ENCODE measurements at regions not wholly inside any gene's neighbourhood (a gene's known extent, or its start where the extent isn't known, plus 50 kb on each side); places are given as distances from the start of the nearest gene placed in this dataset.

DNA sequence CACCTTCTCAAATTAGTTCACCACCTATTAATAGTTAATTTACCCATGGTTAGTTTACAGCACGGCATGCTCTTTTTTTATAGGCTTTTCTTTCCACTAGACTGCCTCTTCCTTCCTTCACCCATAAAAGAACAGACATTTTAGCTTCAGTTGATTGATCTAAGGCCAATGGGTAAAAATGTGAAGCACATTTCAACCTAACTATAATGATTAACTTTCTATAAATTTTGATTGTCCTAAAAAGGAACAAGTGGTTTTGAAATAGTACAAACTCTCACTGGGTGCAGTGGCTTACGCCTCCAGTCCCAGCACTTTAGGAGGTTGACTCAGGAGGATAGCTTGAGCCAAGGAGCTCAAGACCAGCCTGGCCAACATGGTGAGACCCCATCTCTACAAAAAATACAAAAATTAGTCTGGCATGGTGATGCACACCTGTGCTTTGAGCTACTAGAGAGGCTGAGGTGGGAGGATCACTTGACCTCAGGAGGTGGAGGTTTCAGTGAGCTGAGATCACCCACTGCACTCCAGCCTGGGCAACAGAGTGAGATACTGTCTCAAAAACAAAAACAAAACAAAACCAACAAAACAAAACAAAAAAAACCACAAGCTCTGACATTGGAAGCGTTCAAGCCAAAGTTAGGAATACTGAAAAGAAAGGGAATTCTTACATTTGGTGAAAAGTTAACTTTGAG is 89.9 kb upstream of the FAT1 start:
- H3K27me3 ChIP-seq (ENCODE audit: control insufficient read depth in 1 of 2, insufficient read depth in 2 of 2, low read length in 2 of 2) = no peaks in the 10 kb centered on the region
- H3K4me3 ChIP-seq (ENCODE audit: low read length) = no peak overlapping the region
- Mint-ChIP-seq H3K27ac (no peak overlapping the region), H3K4me1 (ENCODE audit: low read depth) (no peaks in the 10 kb centered on the region), H3K36me3 (ENCODE audit: low read depth) (no peaks in the 10 kb centered on the region), H3K27me3 (no peaks in the 10 kb centered on the region), H3K4me3 (no peak overlapping the region), H3K9me3 (no peaks in the 10 kb centered on the region)
- intact Hi-C loops (cut with DNase I, micrococcal nuclease) = no loop called here
- TF ChIP-seq, protein P1, sequence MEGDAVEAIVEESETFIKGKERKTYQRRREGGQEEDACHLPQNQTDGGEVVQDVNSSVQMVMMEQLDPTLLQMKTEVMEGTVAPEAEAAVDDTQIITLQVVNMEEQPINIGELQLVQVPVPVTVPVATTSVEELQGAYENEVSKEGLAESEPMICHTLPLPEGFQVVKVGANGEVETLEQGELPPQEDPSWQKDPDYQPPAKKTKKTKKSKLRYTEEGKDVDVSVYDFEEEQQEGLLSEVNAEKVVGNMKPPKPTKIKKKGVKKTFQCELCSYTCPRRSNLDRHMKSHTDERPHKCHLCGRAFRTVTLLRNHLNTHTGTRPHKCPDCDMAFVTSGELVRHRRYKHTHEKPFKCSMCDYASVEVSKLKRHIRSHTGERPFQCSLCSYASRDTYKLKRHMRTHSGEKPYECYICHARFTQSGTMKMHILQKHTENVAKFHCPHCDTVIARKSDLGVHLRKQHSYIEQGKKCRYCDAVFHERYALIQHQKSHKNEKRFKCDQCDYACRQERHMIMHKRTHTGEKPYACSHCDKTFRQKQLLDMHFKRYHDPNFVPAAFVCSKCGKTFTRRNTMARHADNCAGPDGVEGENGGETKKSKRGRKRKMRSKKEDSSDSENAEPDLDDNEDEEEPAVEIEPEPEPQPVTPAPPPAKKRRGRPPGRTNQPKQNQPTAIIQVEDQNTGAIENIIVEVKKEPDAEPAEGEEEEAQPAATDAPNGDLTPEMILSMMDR (IDR thresholded peaks at IDR 0.05) = no peak
- DNase-seq (no peak), ATAC-seq (ENCODE audit: poor library complexity) (no peak)
- CTCF ChIA-PET = no interaction called here
- no peak overlapping the region for H3K27ac ChIP-seq (ENCODE audit: low read depth in 1 of 2, low read length in 2 of 2)
- POLR2A ChIA-PET = no interaction called here
- no peaks in the 10 kb centered on the region for H3K36me3 ChIP-seq (ENCODE audit: insufficient read depth, low read length)
- peaks cover 0 to 4% of the 10 kb centered on the region in 2 experiments for H3K9me3 ChIP-seq (ENCODE audit: control insufficient read depth in 1 of 2, insufficient read depth in 1 of 2, low read length in 2 of 2)
- no peaks in the 10 kb centered on the region for H3K4me1 ChIP-seq (ENCODE audit: insufficient read depth, low read length)

DNA sequence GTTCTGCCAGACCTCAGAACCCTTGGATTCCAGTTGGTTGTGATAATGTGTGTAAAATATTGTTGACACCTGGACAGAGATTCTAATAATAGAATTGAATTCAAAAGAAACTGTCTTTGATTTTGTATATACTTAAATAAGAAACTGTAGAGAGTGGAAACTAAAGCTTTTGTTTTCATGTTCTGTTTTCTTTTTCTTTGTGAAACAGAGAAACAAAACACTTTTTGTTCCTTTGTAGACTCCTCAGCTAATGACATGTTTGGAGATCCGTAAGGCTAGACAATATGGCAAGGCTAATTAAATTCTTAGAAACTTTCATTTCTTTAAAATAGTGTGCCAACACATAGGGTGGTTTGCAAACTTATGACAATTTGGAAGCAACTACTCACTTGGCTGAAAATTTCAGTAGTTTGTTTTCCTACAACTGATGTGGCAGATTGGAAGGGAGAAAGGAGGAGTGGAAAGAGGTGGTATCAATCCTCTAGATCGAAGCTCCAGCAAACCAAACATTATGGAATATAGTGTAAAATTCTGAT is 90.9 kb upstream of the FAT1 start:
- intact Hi-C loops (cut with DNase I, micrococcal nuclease) = no loop called here
- H3K4me3 Mint-ChIP-seq = no peak overlapping the region
- no peak for DNase-seq
- TF ChIP-seq, protein P1 (IDR thresholded peaks at IDR 0.05) = no peak
- H3K27ac Mint-ChIP-seq = no peak overlapping the region
- no peak overlapping the region for H3K27ac ChIP-seq (ENCODE audit: low read depth in 1 of 2, low read length in 2 of 2)
- CTCF ChIA-PET = no interaction called here
- no peaks in the 10 kb centered on the region for H3K27me3 Mint-ChIP-seq
- no peak for ATAC-seq (ENCODE audit: poor library complexity)
- no peaks in the 10 kb centered on the region for H3K36me3 ChIP-seq (ENCODE audit: insufficient read depth, low read length)
- H3K27me3 ChIP-seq (ENCODE audit: control insufficient read depth in 1 of 2, insufficient read depth in 2 of 2, low read length in 2 of 2) = no peaks in the 10 kb centered on the region
- POLR2A ChIA-PET = no interaction called here
- H3K36me3 Mint-ChIP-seq (ENCODE audit: low read depth) = no peaks in the 10 kb centered on the region
- no peaks in the 10 kb centered on the region for H3K9me3 Mint-ChIP-seq
- H3K9me3 ChIP-seq (ENCODE audit: control insufficient read depth in 1 of 2, insufficient read depth in 1 of 2, low read length in 2 of 2) = peaks cover 0 to 4% of the 10 kb centered on the region in 2 experiments
- no peaks in the 10 kb centered on the region for H3K4me1 Mint-ChIP-seq (ENCODE audit: low read depth)
- H3K4me1 ChIP-seq (ENCODE audit: insufficient read depth, low read length) = no peaks in the 10 kb centered on the region
- H3K4me3 ChIP-seq (ENCODE audit: low read length) = no peak overlapping the region

DNA sequence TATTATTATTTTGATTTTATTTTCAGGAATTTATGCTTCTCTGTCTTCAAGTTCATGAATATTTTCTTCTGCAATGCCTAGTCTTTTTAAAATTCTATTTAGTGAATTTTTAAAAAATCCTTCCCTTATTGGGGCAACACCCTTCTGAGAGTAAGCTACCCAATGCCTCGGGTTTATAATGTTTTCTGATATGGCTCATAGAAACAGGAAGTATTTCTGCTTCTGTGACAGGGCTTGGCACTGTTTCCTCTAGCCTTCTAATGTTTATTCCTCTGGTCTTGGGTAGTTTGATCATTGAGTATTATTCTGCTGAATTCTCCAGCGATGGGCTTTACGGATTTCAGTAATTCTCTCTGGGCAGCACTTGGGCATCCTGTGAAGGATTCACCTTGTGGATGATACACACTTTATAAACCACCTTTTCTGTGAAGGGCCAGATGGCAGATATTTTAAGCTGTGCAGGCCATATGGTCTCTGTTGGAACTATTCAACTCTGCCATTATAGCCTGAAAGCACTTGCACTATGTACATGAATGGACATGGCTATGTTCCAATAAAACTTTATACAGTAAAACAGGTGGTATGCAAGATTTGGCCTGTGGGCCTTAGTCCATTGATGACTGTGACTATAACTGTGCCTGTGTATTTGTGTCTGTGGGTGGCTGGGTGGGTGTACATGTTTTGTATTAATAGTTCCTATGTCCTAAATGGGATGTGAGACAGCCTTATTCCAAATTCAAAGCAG is 95.9 kb upstream of the FAT1 start:
- no peak overlapping the region for H3K27ac Mint-ChIP-seq
- peaks cover 0 to 10% of the 10 kb centered on the region in 2 experiments for H3K9me3 ChIP-seq (ENCODE audit: control insufficient read depth in 1 of 2, insufficient read depth in 1 of 2, low read length in 2 of 2)
- ATAC-seq (ENCODE audit: poor library complexity) (no peak), DNase-seq (no peak)
- H3K4me3 ChIP-seq (ENCODE audit: low read length) = no peak overlapping the region
- H3K27me3 Mint-ChIP-seq = no peaks in the 10 kb centered on the region
- no peaks in the 10 kb centered on the region for H3K36me3 ChIP-seq (ENCODE audit: insufficient read depth, low read length)
- intact Hi-C loops (cut with DNase I, micrococcal nuclease) = no loop called here
- no peaks in the 10 kb centered on the region for H3K4me1 ChIP-seq (ENCODE audit: insufficient read depth, low read length)
- CTCF ChIA-PET = no interaction called here
- no peaks in the 10 kb centered on the region for H3K27me3 ChIP-seq (ENCODE audit: control insufficient read depth in 1 of 2, insufficient read depth in 2 of 2, low read length in 2 of 2)
- H3K36me3 Mint-ChIP-seq (ENCODE audit: low read depth) = no peaks in the 10 kb centered on the region
- H3K27ac ChIP-seq (ENCODE audit: low read depth in 1 of 2, low read length in 2 of 2) = no peak overlapping the region
- POLR2A ChIA-PET = no interaction called here
- no peaks in the 10 kb centered on the region for H3K9me3 Mint-ChIP-seq
- H3K4me3 Mint-ChIP-seq = no peak overlapping the region
- TF ChIP-seq, protein P1 (IDR thresholded peaks at IDR 0.05) = no peak
- no peaks in the 10 kb centered on the region for H3K4me1 Mint-ChIP-seq (ENCODE audit: low read depth)
